ENCODE measurements at regions not wholly inside any gene's neighbourhood (a gene's known extent, or its start where the extent isn't known, plus 50 kb on each side); places are given as distances from the start of the nearest gene placed in this dataset.

DNA sequence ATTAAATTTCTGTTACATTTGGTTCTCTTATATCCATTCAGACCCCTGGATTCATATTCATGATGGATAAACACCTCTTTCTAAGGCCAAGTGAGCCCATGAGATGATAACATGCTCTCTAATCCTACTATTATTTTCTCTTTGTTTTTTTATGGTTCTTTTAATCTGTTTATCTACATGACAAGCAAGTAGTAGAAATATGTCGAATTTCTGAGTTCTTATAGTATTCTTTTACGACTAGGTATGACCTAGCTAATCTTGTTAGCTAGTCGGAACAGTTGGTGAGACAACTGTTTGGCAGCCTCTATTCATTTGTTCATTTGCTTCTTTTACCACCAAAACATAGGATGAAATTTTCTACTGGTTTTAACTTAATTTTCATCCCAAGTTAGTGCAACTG is 98.1 kb upstream of the SCG2 start:
- H3K27ac ChIP-seq (ENCODE audit: low read depth, low read length): no peak overlapping the region
- H3K14ac ChIP-seq (ENCODE audit: insufficient read length): no peak overlapping the region
- H4K91ac ChIP-seq (replicated peaks; ENCODE audit: insufficient read length, low read length): no peak overlapping the region
- WGBS, 2 experiments (ENCODE audit: extremely low coverage in 1 of 2, insufficient coverage in 1 of 2, insufficient read length in 1 of 2, insufficient replicate concordance in 2 of 2, low coverage in 1 of 2, low lambda C conversion rate in 2 of 2, missing lambda C conversion rate in 1 of 2): 90% methylated on average over 3 of the region's 3 CpGs; no CpG with 5 or more reads in 1 of the 2 experiments
- H3K79me1 ChIP-seq (ENCODE audit: low read depth, low read length): no peaks in the 10 kb centered on the region; the same call in 1 of the 2 replicates
- no peaks in the 10 kb centered on the region for H3K9me3 ChIP-seq (ENCODE audit: insufficient read depth in 2 of 2, low read depth in 1 of 2, low read length in 1 of 2)
- H2BK20ac ChIP-seq (ENCODE audit: low read length): no peak overlapping the region
- no peak overlapping the region for H2AK5ac ChIP-seq (ENCODE audit: low read depth, low read length)
- FAIRE-seq (no peak), DNase-seq (ENCODE audit: low read depth in 1 of 2, low spot score in 2 of 2) (no peak)
- no peak overlapping the region for H2BK5ac ChIP-seq (ENCODE audit: low read depth, low read length)
- H3K4me3 ChIP-seq (ENCODE audit: extremely low read depth in 1 of 4, insufficient read depth in 2 of 4, low read depth in 3 of 4, low read length in 4 of 4): no peak overlapping the region
- no peaks in the 10 kb centered on the region; the same call in 1 of the 2 replicates for H3K23me2 ChIP-seq (ENCODE audit: low read depth, low read length)
- peaks cover 0 to 3% (median 0%) of the 10 kb centered on the region in 4 experiments; a peak in 3 of 8 replicates for H3K36me3 ChIP-seq (ENCODE audit: control insufficient read depth in 2 of 4, insufficient read depth in 4 of 4, low read length in 3 of 4)
- no peak overlapping the region for H3K18ac ChIP-seq (ENCODE audit: extremely low read depth, low read length)
- no peak overlapping the region for H4K5ac ChIP-seq (ENCODE audit: insufficient read length, low read depth, low read length)
- no peak overlapping the region for H2BK12ac ChIP-seq (ENCODE audit: low read depth, low read length)
- no peak overlapping the region for H2BK15ac ChIP-seq (ENCODE audit: low read length)
- no peak overlapping the region for H3K9ac ChIP-seq (replicated peaks in 1 of 4; ENCODE audit: extremely low read depth in 1 of 4, low read depth in 3 of 4, low read length in 3 of 4)
- H4K20me1 ChIP-seq (replicated peaks in 1 of 2; ENCODE audit: control insufficient read depth in 1 of 2, insufficient read depth in 2 of 2, low read length in 2 of 2): no peaks in the 10 kb centered on the region
- no peaks in the 10 kb centered on the region for H3K27me3 ChIP-seq (replicated peaks in 1 of 4; ENCODE audit: control insufficient read depth in 3 of 4, extremely low read depth in 1 of 4, insufficient read depth in 3 of 4, low read length in 3 of 4)
- ChIA-PET POLR2A (ENCODE audit: partially characterized antibody) (no interaction called here), CTCF (ENCODE audit: partially characterized antibody) (interaction anchor here (1.0 kb wide), 1 partner anchor 8 kb away, joined by 5 read pairs; no protein-coding TSS in a partner anchor)
- no peak overlapping the region for H3K4ac ChIP-seq (replicated peaks; ENCODE audit: insufficient read length, low read depth, low read length)
- no peak overlapping the region for H3K4me2 ChIP-seq (ENCODE audit: insufficient read depth in 1 of 2, low read depth in 2 of 2, low read length in 2 of 2)
- H3K56ac ChIP-seq (replicated peaks; ENCODE audit: insufficient read length, low read depth, low read length): no peak overlapping the region
- no peak overlapping the region for H2BK120ac ChIP-seq (replicated peaks; ENCODE audit: low read depth, low read length)
- H2AFZ ChIP-seq (ENCODE audit: low read length): no peak overlapping the region
- no peak overlapping the region for H3K23ac ChIP-seq (ENCODE audit: insufficient read length)
- no peak overlapping the region for H4K8ac ChIP-seq (ENCODE audit: extremely low read depth, insufficient read depth, low read length)
- no peaks in the 10 kb centered on the region for H3K4me1 ChIP-seq (replicated peaks in 1 of 4; ENCODE audit: control insufficient read depth in 3 of 4, insufficient read depth in 4 of 4, low read length in 3 of 4)
- TF ChIP-seq USF2 (IDR thresholded peaks at IDR 0.05; ENCODE audit: low read length) (no peak), TCF12 (IDR thresholded peaks at IDR 0.05; ENCODE audit: low read depth, low read length) (no peak), BACH1 (IDR thresholded peaks at IDR 0.05; ENCODE audit: low read length) (no peak), HDAC2 (IDR thresholded peaks at IDR 0.05; ENCODE audit: borderline replicate concordance in 1 of 2, low read depth in 2 of 2, low read length in 2 of 2) (no peak), RAD21 (IDR thresholded peaks at IDR 0.05 in 1 of 2, conservative IDR thresholded peaks at IDR 0.05 in 1 of 2; ENCODE audit: low read depth in 2 of 2, low read length in 2 of 2) (no peak), CTBP2 (IDR thresholded peaks at IDR 0.05; ENCODE audit: borderline replicate concordance, insufficient read depth, insufficient read length, low read length) (no peak), HDAC6 (IDR thresholded peaks at IDR 0.05; ENCODE audit: low read depth, low read length) (no peak), RBBP5 (IDR thresholded peaks at IDR 0.05; ENCODE audit: borderline replicate concordance, low read depth, low read length) (no peak), KDM1A (IDR thresholded peaks at IDR 0.05; ENCODE audit: borderline replicate concordance, low read length) (no peak), POLR2A (IDR thresholded peaks at IDR 0.05; ENCODE audit: control extremely low read depth in 1 of 2, low read depth in 2 of 2, low read length in 2 of 2) (no peak), SRF (IDR thresholded peaks at IDR 0.05; ENCODE audit: low read depth, low read length) (no peak)
- TF ChIP-seq, protein P1, sequence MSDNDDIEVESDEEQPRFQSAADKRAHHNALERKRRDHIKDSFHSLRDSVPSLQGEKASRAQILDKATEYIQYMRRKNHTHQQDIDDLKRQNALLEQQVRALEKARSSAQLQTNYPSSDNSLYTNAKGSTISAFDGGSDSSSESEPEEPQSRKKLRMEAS (IDR thresholded peaks at IDR 0.05): no peak
- H3K79me2 ChIP-seq (ENCODE audit: control insufficient read depth in 1 of 2, insufficient read depth in 2 of 2, low read length in 2 of 2): no peaks in the 10 kb centered on the region
